AG09309 (cell line): ENCODE measurements at regions not wholly inside any gene's neighbourhood (a gene's known extent, or its start where the extent isn't known, plus 50 kb on each side); places are given as distances from the start of the nearest gene placed in this dataset.

Experiments used
- DNase-seq: peaks from one replicate; pipeline ENCODE4 v3.0.0-alpha.2; 2010; ENCODE audit warnings: low read depth
- H3K4me3 ChIP-seq: 2 replicates; pipeline ENCODE4 v1.5.1; 2011; ENCODE audit warnings: mild to moderate bottlenecking, low read depth, low read length, moderate library complexity; ENCODE audit not compliant: control insufficient read depth
- TF ChIP-seq, protein P1 (sequence below): IDR thresholded peaks from 2 replicates; pipeline ENCODE4 v1.5.1; 2011; ENCODE audit warnings: mild to moderate bottlenecking, low read depth, low read length, inconsistent platforms; ENCODE audit not compliant: insufficient read depth, control insufficient read depth; ENCODE audit errors: missing control alignments

DNA sequence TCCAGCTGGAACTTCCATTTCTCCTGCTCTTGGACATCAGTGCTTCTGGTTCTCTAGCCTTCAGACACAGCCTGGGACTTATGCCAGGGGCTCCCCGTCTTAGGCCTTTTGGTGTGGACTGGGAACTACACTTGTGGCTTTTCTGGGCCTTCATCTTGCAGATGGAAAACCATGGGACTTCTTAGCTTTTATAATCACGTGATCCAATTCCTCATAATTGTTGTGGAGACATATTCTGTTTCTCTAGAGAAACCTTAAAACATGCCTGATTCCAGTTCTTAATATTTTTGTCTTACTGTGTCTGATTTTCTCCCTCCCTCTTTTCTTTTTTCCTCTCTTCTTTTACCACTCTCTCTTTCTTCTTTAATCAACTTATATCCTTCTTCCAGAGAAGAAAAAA, 224.2 kb upstream of the FOXP2 start:
- TF ChIP-seq, protein P1, sequence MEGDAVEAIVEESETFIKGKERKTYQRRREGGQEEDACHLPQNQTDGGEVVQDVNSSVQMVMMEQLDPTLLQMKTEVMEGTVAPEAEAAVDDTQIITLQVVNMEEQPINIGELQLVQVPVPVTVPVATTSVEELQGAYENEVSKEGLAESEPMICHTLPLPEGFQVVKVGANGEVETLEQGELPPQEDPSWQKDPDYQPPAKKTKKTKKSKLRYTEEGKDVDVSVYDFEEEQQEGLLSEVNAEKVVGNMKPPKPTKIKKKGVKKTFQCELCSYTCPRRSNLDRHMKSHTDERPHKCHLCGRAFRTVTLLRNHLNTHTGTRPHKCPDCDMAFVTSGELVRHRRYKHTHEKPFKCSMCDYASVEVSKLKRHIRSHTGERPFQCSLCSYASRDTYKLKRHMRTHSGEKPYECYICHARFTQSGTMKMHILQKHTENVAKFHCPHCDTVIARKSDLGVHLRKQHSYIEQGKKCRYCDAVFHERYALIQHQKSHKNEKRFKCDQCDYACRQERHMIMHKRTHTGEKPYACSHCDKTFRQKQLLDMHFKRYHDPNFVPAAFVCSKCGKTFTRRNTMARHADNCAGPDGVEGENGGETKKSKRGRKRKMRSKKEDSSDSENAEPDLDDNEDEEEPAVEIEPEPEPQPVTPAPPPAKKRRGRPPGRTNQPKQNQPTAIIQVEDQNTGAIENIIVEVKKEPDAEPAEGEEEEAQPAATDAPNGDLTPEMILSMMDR, result no peak
- no peak overlapping the region for H3K4me3 ChIP-seq
- no peak for DNase-seq

GRCh38 chr7:114183311-114184088, 231.1 kb upstream of the FOXP2 start:
- no peak for DNase-seq
- H3K4me3 ChIP-seq, result no peak overlapping the region
- TF ChIP-seq, protein P1, result no peak

- no peak overlapping the region for H3K4me3 ChIP-seq
- no peak for DNase-seq
- TF ChIP-seq, protein P1, result no peak
Measured at GRCh38 chr7:114182837-114183236, 231.8 kb upstream of the FOXP2 start.

DNA sequence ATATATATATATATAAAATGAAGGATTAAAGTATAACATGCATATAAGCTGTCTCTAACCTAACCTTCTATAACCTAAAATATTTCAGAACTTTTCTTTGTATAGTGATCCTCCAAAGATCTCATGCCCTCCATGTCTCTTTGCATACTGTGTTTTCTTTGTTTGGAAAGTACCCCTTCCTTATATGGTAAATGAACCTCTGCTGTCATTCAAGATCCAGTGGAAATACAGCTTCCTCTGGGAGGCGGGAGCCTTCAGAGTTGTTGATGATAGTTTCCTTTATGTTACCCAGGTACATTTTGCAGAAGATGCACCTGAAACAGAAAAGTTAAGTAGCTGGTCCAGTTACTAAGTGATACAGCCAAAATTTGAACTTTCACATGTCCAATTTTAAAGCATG, 233.3 kb upstream of the FOXP2 start:
- no peak overlapping the region for H3K4me3 ChIP-seq
- no peak for DNase-seq
- TF ChIP-seq, protein P1, result no peak

DNA sequence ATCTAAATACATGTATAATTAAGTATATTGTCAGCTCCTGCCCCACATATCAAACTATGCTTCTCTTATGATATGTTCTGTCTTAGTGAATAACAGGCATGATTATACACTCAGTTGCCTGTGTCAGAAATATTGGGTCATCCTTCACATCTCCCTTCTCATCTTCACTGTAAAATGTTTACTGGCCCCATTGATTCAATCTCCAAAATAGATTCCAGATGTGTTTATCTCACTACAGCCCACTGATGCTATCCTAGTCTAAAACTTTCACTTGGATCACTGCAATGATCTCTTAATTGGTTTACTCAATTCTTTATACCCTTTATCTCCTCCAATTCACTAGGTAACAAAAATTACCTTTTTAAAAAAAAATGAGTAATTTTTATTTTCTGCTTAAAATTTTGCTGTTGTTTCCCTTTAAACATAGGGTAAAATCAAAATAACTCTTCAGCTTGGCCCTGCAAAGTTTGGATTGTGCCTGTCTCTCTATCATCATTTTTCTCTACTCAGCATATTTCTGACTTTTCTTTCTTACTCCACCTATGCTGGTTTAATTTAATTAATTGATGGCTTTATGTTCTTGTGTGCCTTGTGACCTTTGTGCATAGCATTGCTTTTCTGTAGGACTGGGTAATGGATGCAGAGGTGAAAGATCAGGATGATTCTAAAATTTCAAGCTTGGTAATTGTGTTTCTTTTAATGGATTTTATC, 233.9 kb upstream of the FOXP2 start:
- DNase-seq, result no peak
- TF ChIP-seq, protein P1, result no peak

GRCh38 chr7:114175125-114175524, 239.5 kb upstream of the FOXP2 start:
- DNase-seq, result no peak
- H3K4me3 ChIP-seq, result no peak overlapping the region
- TF ChIP-seq, protein P1, result no peak

More for the DNA sequence above, 233.9 kb upstream of the FOXP2 start:
- no peak overlapping the region for H3K4me3 ChIP-seq
